ENCODE measurements at regions not wholly inside any gene's neighbourhood (a gene's known extent, or its start where the extent isn't known, plus 50 kb on each side); places are given as distances from the start of the nearest gene placed in this dataset.

- Histone ChIP-seq H3K9ac (ENCODE audit: low read depth in 1 of 2, low read length in 2 of 2) (no peak overlapping the region), H3K36me3 (ENCODE audit: control insufficient read depth in 4 of 4, insufficient read depth in 3 of 4, low read depth in 1 of 4, low read length in 3 of 4) (no peaks in the 10 kb centered on the region), H3K4me3 (ENCODE audit: low read depth in 1 of 3, low read length in 3 of 3) (no peak overlapping the region), H3K9me3 (ENCODE audit: control insufficient read depth in 4 of 4, low read length in 3 of 4) (no peaks in the 10 kb centered on the region), H3K4me1 (ENCODE audit: control insufficient read depth in 4 of 4, insufficient read depth in 4 of 4, low read length in 3 of 4) (no peaks in the 10 kb centered on the region), H3K27ac (ENCODE audit: low read depth in 1 of 2, low read length in 2 of 2) (no peak overlapping the region), H3K27me3 (ENCODE audit: control insufficient read depth in 4 of 4, insufficient read depth in 4 of 4, low read length in 3 of 4) (no peaks in the 10 kb centered on the region)
- no peak for DNase-seq (ENCODE audit: low spot score)
- no peak for TF ChIP-seq RAD21 (IDR thresholded peaks at IDR 0.05)
- no peak for TF ChIP-seq HNF4A (conservative IDR thresholded peaks at IDR 0.05)
- TF ChIP-seq, protein P1, sequence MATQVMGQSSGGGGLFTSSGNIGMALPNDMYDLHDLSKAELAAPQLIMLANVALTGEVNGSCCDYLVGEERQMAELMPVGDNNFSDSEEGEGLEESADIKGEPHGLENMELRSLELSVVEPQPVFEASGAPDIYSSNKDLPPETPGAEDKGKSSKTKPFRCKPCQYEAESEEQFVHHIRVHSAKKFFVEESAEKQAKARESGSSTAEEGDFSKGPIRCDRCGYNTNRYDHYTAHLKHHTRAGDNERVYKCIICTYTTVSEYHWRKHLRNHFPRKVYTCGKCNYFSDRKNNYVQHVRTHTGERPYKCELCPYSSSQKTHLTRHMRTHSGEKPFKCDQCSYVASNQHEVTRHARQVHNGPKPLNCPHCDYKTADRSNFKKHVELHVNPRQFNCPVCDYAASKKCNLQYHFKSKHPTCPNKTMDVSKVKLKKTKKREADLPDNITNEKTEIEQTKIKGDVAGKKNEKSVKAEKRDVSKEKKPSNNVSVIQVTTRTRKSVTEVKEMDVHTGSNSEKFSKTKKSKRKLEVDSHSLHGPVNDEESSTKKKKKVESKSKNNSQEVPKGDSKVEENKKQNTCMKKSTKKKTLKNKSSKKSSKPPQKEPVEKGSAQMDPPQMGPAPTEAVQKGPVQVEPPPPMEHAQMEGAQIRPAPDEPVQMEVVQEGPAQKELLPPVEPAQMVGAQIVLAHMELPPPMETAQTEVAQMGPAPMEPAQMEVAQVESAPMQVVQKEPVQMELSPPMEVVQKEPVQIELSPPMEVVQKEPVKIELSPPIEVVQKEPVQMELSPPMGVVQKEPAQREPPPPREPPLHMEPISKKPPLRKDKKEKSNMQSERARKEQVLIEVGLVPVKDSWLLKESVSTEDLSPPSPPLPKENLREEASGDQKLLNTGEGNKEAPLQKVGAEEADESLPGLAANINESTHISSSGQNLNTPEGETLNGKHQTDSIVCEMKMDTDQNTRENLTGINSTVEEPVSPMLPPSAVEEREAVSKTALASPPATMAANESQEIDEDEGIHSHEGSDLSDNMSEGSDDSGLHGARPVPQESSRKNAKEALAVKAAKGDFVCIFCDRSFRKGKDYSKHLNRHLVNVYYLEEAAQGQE (IDR thresholded peaks at IDR 0.05), result no peak
- no peak for TF ChIP-seq EGR1 (IDR thresholded peaks at IDR 0.05; ENCODE audit: low read depth in 2 of 2)
- TF ChIP-seq ATF3 (IDR thresholded peaks at IDR 0.05), result no peak
- no peak for TF ChIP-seq RXRA (IDR thresholded peaks at IDR 0.05)
- TF ChIP-seq, protein P2, sequence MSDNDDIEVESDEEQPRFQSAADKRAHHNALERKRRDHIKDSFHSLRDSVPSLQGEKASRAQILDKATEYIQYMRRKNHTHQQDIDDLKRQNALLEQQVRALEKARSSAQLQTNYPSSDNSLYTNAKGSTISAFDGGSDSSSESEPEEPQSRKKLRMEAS (IDR thresholded peaks at IDR 0.05), result no peak
- TF ChIP-seq YY1 (IDR thresholded peaks at IDR 0.05), result no peak
- TF ChIP-seq JUND (IDR thresholded peaks at IDR 0.05), result no peak
- TF ChIP-seq GABPA (IDR thresholded peaks at IDR 0.05 in 1 of 2, conservative IDR thresholded peaks at IDR 0.05 in 1 of 2), result no peak
- WGBS, result 35% methylated on average over 7 of the region's 7 CpGs
These were observed 1632.8 kb downstream of the MAT2B start for GRCh38 chr5:165138236-165138635.

- DNase-seq (ENCODE audit: low spot score), result no peak
- no peaks in the 10 kb centered on the region for H3K27me3 ChIP-seq (ENCODE audit: control insufficient read depth in 4 of 4, insufficient read depth in 4 of 4, low read length in 3 of 4)
- no peaks in the 10 kb centered on the region for H3K9me3 ChIP-seq (ENCODE audit: control insufficient read depth in 4 of 4, low read length in 3 of 4)
- H3K27ac ChIP-seq (ENCODE audit: low read depth in 1 of 2, low read length in 2 of 2), result no peak overlapping the region
- no peak for TF ChIP-seq CTCF (IDR thresholded peaks at IDR 0.05; ENCODE audit: low read depth, low read length, missing input control)
- H3K4me3 ChIP-seq (ENCODE audit: low read depth in 1 of 3, low read length in 3 of 3), result no peak overlapping the region
- H3K4me1 ChIP-seq (ENCODE audit: control insufficient read depth in 4 of 4, insufficient read depth in 4 of 4, low read length in 3 of 4), result no peaks in the 10 kb centered on the region
- 56% methylated on average over 3 of the region's 3 CpGs for WGBS
- H3K9ac ChIP-seq (ENCODE audit: low read depth in 1 of 2, low read length in 2 of 2), result no peak overlapping the region
- H3K36me3 ChIP-seq (ENCODE audit: control insufficient read depth in 4 of 4, insufficient read depth in 3 of 4, low read depth in 1 of 4, low read length in 3 of 4), result no peaks in the 10 kb centered on the region
These were observed 1633.8 kb downstream of the MAT2B start for GRCh38 chr5:165139262-165139661.

- Histone ChIP-seq H3K4me3 (ENCODE audit: low read depth in 1 of 3, low read length in 3 of 3) (no peak overlapping the region), H3K9ac (ENCODE audit: low read depth in 1 of 2, low read length in 2 of 2) (no peak overlapping the region), H3K36me3 (ENCODE audit: control insufficient read depth in 4 of 4, insufficient read depth in 3 of 4, low read depth in 1 of 4, low read length in 3 of 4) (no peaks in the 10 kb centered on the region), H3K4me1 (ENCODE audit: control insufficient read depth in 4 of 4, insufficient read depth in 4 of 4, low read length in 3 of 4) (no peaks in the 10 kb centered on the region), H3K27ac (ENCODE audit: low read depth in 1 of 2, low read length in 2 of 2) (no peak overlapping the region), H3K9me3 (ENCODE audit: control insufficient read depth in 4 of 4, low read length in 3 of 4) (no peaks in the 10 kb centered on the region), H3K27me3 (ENCODE audit: control insufficient read depth in 4 of 4, insufficient read depth in 4 of 4, low read length in 3 of 4) (no peaks in the 10 kb centered on the region)
- TF ChIP-seq JUND (IDR thresholded peaks at IDR 0.05) (no peak), YY1 (IDR thresholded peaks at IDR 0.05) (no peak), ATF3 (IDR thresholded peaks at IDR 0.05) (no peak), FOXA1 (IDR thresholded peaks at IDR 0.05) (no peak), TAF1 (conservative IDR thresholded peaks at IDR 0.05) (no peak), RXRA (IDR thresholded peaks at IDR 0.05) (no peak), GABPA (IDR thresholded peaks at IDR 0.05 in 1 of 2, conservative IDR thresholded peaks at IDR 0.05 in 1 of 2) (no peak), SP1 (IDR thresholded peaks at IDR 0.05) (no peak), HNF4G (IDR thresholded peaks at IDR 0.05) (no peak), NR2F2 (IDR thresholded peaks at IDR 0.05) (no peak), CTCF (IDR thresholded peaks at IDR 0.05; ENCODE audit: low read depth, low read length, missing input control) (no peak)
- TF ChIP-seq, protein P3, sequence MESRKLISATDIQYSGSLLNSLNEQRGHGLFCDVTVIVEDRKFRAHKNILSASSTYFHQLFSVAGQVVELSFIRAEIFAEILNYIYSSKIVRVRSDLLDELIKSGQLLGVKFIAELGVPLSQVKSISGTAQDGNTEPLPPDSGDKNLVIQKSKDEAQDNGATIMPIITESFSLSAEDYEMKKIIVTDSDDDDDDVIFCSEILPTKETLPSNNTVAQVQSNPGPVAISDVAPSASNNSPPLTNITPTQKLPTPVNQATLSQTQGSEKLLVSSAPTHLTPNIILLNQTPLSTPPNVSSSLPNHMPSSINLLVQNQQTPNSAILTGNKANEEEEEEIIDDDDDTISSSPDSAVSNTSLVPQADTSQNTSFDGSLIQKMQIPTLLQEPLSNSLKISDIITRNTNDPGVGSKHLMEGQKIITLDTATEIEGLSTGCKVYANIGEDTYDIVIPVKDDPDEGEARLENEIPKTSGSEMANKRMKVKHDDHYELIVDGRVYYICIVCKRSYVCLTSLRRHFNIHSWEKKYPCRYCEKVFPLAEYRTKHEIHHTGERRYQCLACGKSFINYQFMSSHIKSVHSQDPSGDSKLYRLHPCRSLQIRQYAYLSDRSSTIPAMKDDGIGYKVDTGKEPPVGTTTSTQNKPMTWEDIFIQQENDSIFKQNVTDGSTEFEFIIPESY (IDR thresholded peaks at IDR 0.05), result no peak
- TF ChIP-seq, protein P2 (IDR thresholded peaks at IDR 0.05), result no peak
- 64% methylated on average over 3 of the region's 3 CpGs for WGBS
- no peak for DNase-seq (ENCODE audit: low spot score)
These were observed 1634.3 kb downstream of the MAT2B start for GRCh38 chr5:165139721-165140120.

Measured in liver (tissue), 8 donors.